Prostate gland (tissue), 2 donors: ENCODE measurements at regions not wholly inside any gene's neighbourhood (a gene's known extent, or its start where the extent isn't known, plus 50 kb on each side); places are given as distances from the start of the nearest gene placed in this dataset.

Source experiments
- DNase-seq: peaks from one replicate; pipeline ENCODE4 v3.0.0-alpha.2; 2019; ENCODE audit warnings: low spot score
- H3K27ac ChIP-seq, 2 donors: fragments of 200-600 bp; sonication (generic); 2 replicates each; pipeline ENCODE4 v1.5.1; 2017 to 2019
- H3K27me3 ChIP-seq: fragments of 200-600 bp; sonication (generic); replicated peaks from 2 replicates; pipeline ENCODE4 v1.5.1; 2019; ENCODE audit not compliant: insufficient read depth
- H3K36me3 ChIP-seq, 2 donors: fragments of 200-600 bp; sonication (generic); 1 replicate in 1 of 2; 2 replicates in 1 of 2; pipeline versions ENCODE4 v1.5.1 to v1.8.1; 2017 to 2019
- H3K4me1 ChIP-seq: fragments of 200-600 bp; sonication (generic); replicated peaks from 2 replicates; pipeline ENCODE4 v1.5.1; 2019
- H3K4me3 ChIP-seq, 2 donors: fragments of 200-600 bp; sonication (generic); 2 replicates each; pipeline ENCODE4 v1.5.1; 2017 to 2019
- H3K9me3 ChIP-seq: fragments of 200-600 bp; sonication (generic); 2 replicates; pipeline ENCODE4 v1.5.1; 2017
- POLR2A ChIP-seq: fragments of 450-650 bp; IDR thresholded peaks from one replicate; pipeline ENCODE4 v1.6.1; 2016; ENCODE audit warnings: antibody characterized with exemption, mild to moderate bottlenecking
- POLR2AphosphoS5 ChIP-seq: sonication (generic); formaldehyde crosslinking; IDR thresholded peaks from one replicate; pipeline ENCODE4 v1.6.1; 2017; ENCODE audit warnings: antibody characterized with exemption
- WGBS: methylation state at CpG from one replicate; pipeline ENCODE4 v1.1.5; 2018; 5-methylcytosine and 5-hydroxymethylcytosine counted together
- intact Hi-C: fragments of 100-400 bp; cut with DNase I; formaldehyde crosslinking; loops from one replicate; pipeline ENCODE4 v1.14.2; 2022
- TF ChIP-seq, protein P1 (sequence below), 4 experiments: fragments of 200-600 bp in 2 of 4; fragments of 450-650 bp in 2 of 4; sonication (generic) in 2 of 4; IDR thresholded peaks; 1 replicate in 3 of 4; 2 replicates in 1 of 4; pipeline ENCODE4 v1.5.1; 2016 to 2019; ENCODE audit warnings: antibody characterized with exemption in 4 of 4, mild to moderate bottlenecking in 2 of 4, moderate library complexity in 2 of 4

DNA sequence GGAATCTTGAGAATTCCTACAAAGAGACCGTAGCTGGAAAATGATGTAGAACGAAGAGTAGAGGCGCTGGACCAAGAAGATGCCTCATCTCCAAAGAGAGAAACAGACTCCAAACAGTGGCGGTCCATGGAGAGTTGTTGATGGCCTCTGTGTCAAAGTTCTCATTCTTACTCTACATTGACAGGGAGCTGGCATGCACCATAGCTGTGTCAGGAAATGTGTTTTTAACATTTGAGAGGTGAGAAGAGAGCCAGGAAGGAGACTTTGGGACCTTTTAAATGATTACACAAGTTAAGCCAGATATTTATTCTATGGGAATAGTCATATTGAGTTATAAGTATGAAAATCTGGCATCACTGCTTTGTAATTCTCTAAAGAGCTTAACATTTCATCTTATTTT is 61.5 kb upstream of the FERD3L start:
- 96% methylated on average over 4 of the region's 4 CpGs for WGBS
- Histone ChIP-seq H3K27me3 (no peaks in the 10 kb centered on the region), H3K4me1 (no peaks in the 10 kb centered on the region), H3K9me3 (no peaks in the 10 kb centered on the region), H3K36me3 (no peaks in the 10 kb centered on the region), H3K27ac (no peak overlapping the region), H3K4me3 (no peak overlapping the region)
- no peak for DNase-seq
- TF ChIP-seq POLR2AphosphoS5 (no peak), POLR2A (no peak)
- TF ChIP-seq, protein P1, sequence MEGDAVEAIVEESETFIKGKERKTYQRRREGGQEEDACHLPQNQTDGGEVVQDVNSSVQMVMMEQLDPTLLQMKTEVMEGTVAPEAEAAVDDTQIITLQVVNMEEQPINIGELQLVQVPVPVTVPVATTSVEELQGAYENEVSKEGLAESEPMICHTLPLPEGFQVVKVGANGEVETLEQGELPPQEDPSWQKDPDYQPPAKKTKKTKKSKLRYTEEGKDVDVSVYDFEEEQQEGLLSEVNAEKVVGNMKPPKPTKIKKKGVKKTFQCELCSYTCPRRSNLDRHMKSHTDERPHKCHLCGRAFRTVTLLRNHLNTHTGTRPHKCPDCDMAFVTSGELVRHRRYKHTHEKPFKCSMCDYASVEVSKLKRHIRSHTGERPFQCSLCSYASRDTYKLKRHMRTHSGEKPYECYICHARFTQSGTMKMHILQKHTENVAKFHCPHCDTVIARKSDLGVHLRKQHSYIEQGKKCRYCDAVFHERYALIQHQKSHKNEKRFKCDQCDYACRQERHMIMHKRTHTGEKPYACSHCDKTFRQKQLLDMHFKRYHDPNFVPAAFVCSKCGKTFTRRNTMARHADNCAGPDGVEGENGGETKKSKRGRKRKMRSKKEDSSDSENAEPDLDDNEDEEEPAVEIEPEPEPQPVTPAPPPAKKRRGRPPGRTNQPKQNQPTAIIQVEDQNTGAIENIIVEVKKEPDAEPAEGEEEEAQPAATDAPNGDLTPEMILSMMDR (IDR thresholded peaks at IDR 0.05): no peak
- intact Hi-C loops: no loop called here

DNA sequence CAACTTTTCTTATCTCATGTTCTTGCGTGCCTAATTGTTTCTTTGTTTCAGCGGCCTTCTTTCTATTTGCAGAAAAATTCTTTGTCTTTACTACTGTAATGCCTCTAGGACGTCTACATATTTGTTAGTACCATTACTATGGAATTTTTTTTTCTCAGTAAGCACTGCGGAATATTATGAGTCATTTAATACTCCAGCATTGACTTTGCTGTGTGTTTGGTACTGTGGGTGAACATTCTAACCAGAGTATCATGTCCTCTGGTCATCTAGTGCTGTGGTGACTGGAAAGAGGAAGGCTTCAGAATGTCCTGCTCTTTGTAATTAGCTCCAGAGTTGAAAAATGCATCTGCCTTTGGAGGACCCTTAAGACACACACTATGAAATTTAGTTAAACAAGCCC is 58.5 kb upstream of the FERD3L start:
- Histone ChIP-seq H3K36me3 (no peaks in the 10 kb centered on the region), H3K4me3 (no peak overlapping the region), H3K27ac (no peak overlapping the region), H3K27me3 (no peaks in the 10 kb centered on the region), H3K9me3 (no peaks in the 10 kb centered on the region), H3K4me1 (no peaks in the 10 kb centered on the region)
- intact Hi-C loops: no loop called here
- TF ChIP-seq POLR2AphosphoS5 (no peak), POLR2A (no peak)
- TF ChIP-seq, protein P1 (IDR thresholded peaks at IDR 0.05): no peak
- 72% methylated on average over 4 of the region's 4 CpGs for WGBS
- no peak for DNase-seq

DNA sequence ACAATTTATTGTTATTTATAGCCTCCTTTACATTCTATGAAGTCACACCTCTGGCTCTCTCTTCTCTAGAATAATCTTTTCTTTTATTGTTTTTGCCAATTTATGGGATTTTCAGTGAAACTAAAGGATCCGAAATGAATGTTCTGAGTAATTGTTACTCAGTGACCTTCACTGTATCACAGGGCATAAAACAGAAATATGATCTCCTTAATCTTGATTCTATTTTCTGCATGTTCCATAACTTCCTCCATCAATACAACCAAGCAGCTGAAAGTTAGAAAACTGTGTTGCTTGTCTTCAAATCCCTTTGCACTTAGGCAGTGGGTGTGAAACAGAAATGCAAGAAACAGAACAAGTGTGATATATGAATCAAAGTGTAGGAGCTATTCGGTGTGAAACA is 57.4 kb upstream of the FERD3L start:
- H3K4me3 ChIP-seq: no peak overlapping the region
- H3K36me3 ChIP-seq: no peaks in the 10 kb centered on the region
- 56% methylated on average over 2 of the region's 2 CpGs for WGBS
- no peaks in the 10 kb centered on the region for H3K27me3 ChIP-seq
- H3K4me1 ChIP-seq: no peaks in the 10 kb centered on the region
- intact Hi-C loops: no loop called here
- no peak overlapping the region for H3K27ac ChIP-seq
- TF ChIP-seq POLR2AphosphoS5 (no peak), POLR2A (no peak)
- TF ChIP-seq, protein P1 (IDR thresholded peaks at IDR 0.05): no peak
- no peak for DNase-seq
- no peaks in the 10 kb centered on the region for H3K9me3 ChIP-seq
